IMR-90 (cell line): ENCODE measurements at regions not wholly inside any gene's neighbourhood (a gene's known extent, or its start where the extent isn't known, plus 50 kb on each side); places are given as distances from the start of the nearest gene placed in this dataset.

ENCODE experiments used
- ATAC-seq: fragments of 200-7000 bp; cut with Tn5 transposase; 2 replicates; pipeline ENCODE4 v1.9.1; 2020; ENCODE audit warnings: low read depth, mild to moderate bottlenecking, moderate library complexity
- BruUV-seq: library from RNA; stranded (reverse); fragments of 400-500 nt; replicated peaks from 2 replicates; lab custom pipeline; 2021; lab: Mats Ljungman, UMichigan
- CTCF ChIA-PET: fragments of 300-600 bp; formaldehyde crosslinking; extraction: SDS; loops from one replicate; lab custom pipeline; 2021; ENCODE audit warnings: antibody characterized with exemption; lab: Yijun Ruan, JAX
- POLR2A ChIA-PET: fragments of 300-600 bp; sonication (Branson Sonifier 250); formaldehyde crosslinking; loops from one replicate; lab custom pipeline; 2022; ENCODE audit warnings: antibody characterized with exemption; ENCODE audit not compliant: unreplicated experiment; lab: Charles Lee
- DNase-seq: peaks from one replicate; pipeline ENCODE4 v3.0.0; 2013
- H2AFZ ChIP-seq: replicated peaks from 2 replicates; pipeline ENCODE3; 2013; ENCODE audit warnings: low read length, mild to moderate bottlenecking; ENCODE audit not compliant: poor library complexity
- H2AK5ac ChIP-seq: 2 replicates; pipeline ENCODE4 v1.6.1; 2013; ENCODE audit warnings: low read depth, low read length, inconsistent platforms
- H2AK9ac ChIP-seq: replicated peaks from 2 replicates; pipeline ENCODE3; 2013; ENCODE audit warnings: mild to moderate bottlenecking, low read depth, low read length, moderate library complexity; ENCODE audit not compliant: poor library complexity
- H2BK120ac ChIP-seq: 2 replicates; pipeline ENCODE4 v1.6.1; 2013; ENCODE audit warnings: low read depth, low read length, inconsistent platforms
- H2BK15ac ChIP-seq: 3 replicates; pipeline ENCODE4 v1.6.1; 2013; ENCODE audit warnings: low read depth, low read length, inconsistent platforms
- H2BK20ac ChIP-seq: 2 replicates; pipeline ENCODE4 v1.6.1; 2013; ENCODE audit warnings: low read depth, mild to moderate bottlenecking, inconsistent platforms, low read length, moderate library complexity
- H2BK5ac ChIP-seq: 2 replicates; pipeline ENCODE4 v1.6.1; 2013; ENCODE audit warnings: mild to moderate bottlenecking, low read depth, low read length, inconsistent platforms; ENCODE audit not compliant: poor library complexity, severe bottlenecking
- H3K14ac ChIP-seq: replicated peaks from 2 replicates; pipeline ENCODE4 v1.6.1; 2013; ENCODE audit warnings: low read depth, low read length, inconsistent platforms
- H3K18ac ChIP-seq: 2 replicates; pipeline ENCODE4 v1.6.1; 2013; ENCODE audit warnings: low read depth, low read length, control low read depth
- H3K23ac ChIP-seq: 2 replicates; pipeline ENCODE4 v1.6.1; 2013; ENCODE audit warnings: low read depth, low read length, inconsistent platforms
- H3K27ac ChIP-seq: 2 replicates; pipeline ENCODE4 v1.5.1; 2013; ENCODE audit warnings: mild to moderate bottlenecking, control low read depth, low read length; ENCODE audit not compliant: insufficient read depth
- H3K27me3 ChIP-seq: 2 replicates; pipeline ENCODE4 v1.6.1; 2013; ENCODE audit warnings: low read length; ENCODE audit not compliant: control insufficient read depth, insufficient read depth
- H3K36me3 ChIP-seq: 2 replicates; pipeline ENCODE4 v1.6.1; 2013; ENCODE audit warnings: low read length, mixed read lengths; ENCODE audit not compliant: control insufficient read depth, insufficient read depth
- H3K4ac ChIP-seq: 2 replicates; pipeline ENCODE4 v1.6.1; 2013; ENCODE audit warnings: low read depth, low read length, inconsistent platforms
- H3K4me1 ChIP-seq: 2 replicates; pipeline ENCODE4 v1.6.1; 2013; ENCODE audit warnings: low read length, mixed read lengths; ENCODE audit not compliant: control insufficient read depth, insufficient read depth
- H3K4me2 ChIP-seq: 2 replicates; pipeline ENCODE4 v1.6.1; 2013; ENCODE audit warnings: low read depth, mild to moderate bottlenecking, control low read depth, low read length, moderate library complexity
- H3K4me3 ChIP-seq: 2 replicates; pipeline ENCODE4 v1.5.1; 2013; ENCODE audit warnings: low read depth, mild to moderate bottlenecking, control low read depth, low read length, moderate library complexity; ENCODE audit not compliant: insufficient read depth
- H3K56ac ChIP-seq: 2 replicates; pipeline ENCODE4 v1.6.1; 2013; ENCODE audit warnings: low read length, inconsistent platforms; ENCODE audit not compliant: insufficient read depth; ENCODE audit errors: extremely low read depth
- H3K79me1 ChIP-seq, 2 experiments: 2 replicates each; pipeline ENCODE4 v1.6.1; 2013; ENCODE audit warnings: low read length in 2 of 2, inconsistent platforms in 1 of 2, low read depth in 1 of 2
- H3K9ac ChIP-seq: 2 replicates; pipeline ENCODE4 v1.6.1; 2013; ENCODE audit warnings: low read depth, low read length, control low read depth
- H3K9me1 ChIP-seq: 2 replicates; pipeline ENCODE4 v1.6.1; 2013; ENCODE audit warnings: low read length, inconsistent platforms; ENCODE audit not compliant: insufficient read depth
- H3K9me3 ChIP-seq: 2 replicates; pipeline ENCODE4 v1.6.1; 2013; ENCODE audit warnings: low read length; ENCODE audit not compliant: control insufficient read depth, insufficient read depth
- H4K20me1 ChIP-seq: 2 replicates; pipeline ENCODE4 v1.6.1; 2013; ENCODE audit warnings: low read length, inconsistent platforms; ENCODE audit not compliant: insufficient read depth
- H4K5ac ChIP-seq: 2 replicates; pipeline ENCODE4 v1.6.1; 2013; ENCODE audit warnings: mild to moderate bottlenecking, low read depth, low read length, control low read depth
- H4K8ac ChIP-seq, 2 experiments: 2 replicates each; pipeline ENCODE4 v1.6.1; 2013; ENCODE audit warnings: low read depth in 2 of 2, low read length in 2 of 2, control low read depth in 1 of 2, inconsistent platforms in 1 of 2
- H4K91ac ChIP-seq: 2 replicates; pipeline ENCODE4 v1.6.1; 2013; ENCODE audit warnings: low read depth, low read length, inconsistent platforms; ENCODE audit not compliant: insufficient read depth
- BHLHE40 ChIP-seq: fragments of 150-350 bp; IDR thresholded peaks from 2 replicates; pipeline ENCODE4 v1.6.1; 2016; ENCODE audit warnings: mild to moderate bottlenecking, low read depth, low read length
- CEBPB ChIP-seq: IDR thresholded peaks from 2 replicates; pipeline ENCODE4 v1.6.1; 2012; ENCODE audit warnings: low read depth, low read length, improper control_type of control experiment
- CHD1 ChIP-seq: IDR thresholded peaks from 2 replicates; pipeline ENCODE4 v1.6.1; 2012; ENCODE audit warnings: low read depth, low read length, improper control_type of control experiment
- CTCF ChIP-seq: conservative IDR thresholded peaks from 2 replicates; pipeline ENCODE4 v1.5.1; 2012; ENCODE audit warnings: mild to moderate bottlenecking, low read depth, low read length, improper control_type of control experiment
- ELK1 ChIP-seq: fragments of 150-350 bp; IDR thresholded peaks from 2 replicates; pipeline ENCODE4 v1.6.1; 2016; ENCODE audit warnings: low read depth, mild to moderate bottlenecking, low read length, moderate library complexity, borderline replicate concordance
- FOS ChIP-seq: fragments of 150-350 bp; IDR thresholded peaks from 2 replicates; pipeline ENCODE4 v1.6.1; 2016; ENCODE audit warnings: low read depth, low read length
- MAFK ChIP-seq: IDR thresholded peaks from 2 replicates; pipeline ENCODE4 v1.6.1; 2012; ENCODE audit warnings: low read depth, low read length, improper control_type of control experiment
- MAZ ChIP-seq: IDR thresholded peaks from 2 replicates; pipeline ENCODE4 v1.6.1; 2012; ENCODE audit warnings: low read depth, mild to moderate bottlenecking, low read length, improper control_type of control experiment, moderate library complexity, borderline replicate concordance
- MXI1 ChIP-seq: IDR thresholded peaks from 2 replicates; pipeline ENCODE4 v1.6.1; 2012; ENCODE audit warnings: low read depth, mild to moderate bottlenecking, low read length, moderate library complexity, borderline replicate concordance
- NFE2L2 ChIP-seq: fragments of 150-350 bp; IDR thresholded peaks from 2 replicates; pipeline ENCODE4 v1.6.1; 2016; ENCODE audit warnings: low read depth, mild to moderate bottlenecking, low read length
- POLR2A ChIP-seq: IDR thresholded peaks from 2 replicates; pipeline ENCODE4 v1.6.1; 2012; ENCODE audit warnings: mild to moderate bottlenecking, low read depth, low read length
- RAD21 ChIP-seq: IDR thresholded peaks from 2 replicates; pipeline ENCODE4 v1.6.1; 2012; ENCODE audit warnings: low read length, improper control_type of control experiment
- RCOR1 ChIP-seq: IDR thresholded peaks from 2 replicates; pipeline ENCODE4 v1.6.1; 2012; ENCODE audit warnings: mild to moderate bottlenecking, low read length, improper control_type of control experiment; ENCODE audit not compliant: insufficient replicate concordance
- RFX5 ChIP-seq: IDR thresholded peaks from 2 replicates; pipeline ENCODE4 v1.8.0; 2012; ENCODE audit warnings: low read depth, mild to moderate bottlenecking, low read length, moderate library complexity
- SMC3 ChIP-seq: fragments of 150-350 bp; IDR thresholded peaks from 2 replicates; pipeline ENCODE4 v1.6.1; 2016; ENCODE audit warnings: low read depth, mild to moderate bottlenecking, antibody characterized with exemption, low read length, moderate library complexity
- USF2 ChIP-seq: fragments of 150-350 bp; IDR thresholded peaks from 2 replicates; pipeline ENCODE4 v1.6.1; 2017; ENCODE audit warnings: mild to moderate bottlenecking, antibody characterized with exemption, low read length, low read depth
- WGBS, 2 experiments: methylation state at CpG; one replicate each; pipeline versions ENCODE4 v1.1.5 to v1.1.7; 2013; ENCODE audit warnings: missing lambda C conversion rate in 2 of 2; ENCODE audit not compliant: insufficient read length in 1 of 2; ENCODE audit errors: extremely low coverage in 2 of 2; 5-methylcytosine and 5-hydroxymethylcytosine counted together
- dilution Hi-C: fragments of 300-500 bp; cut with HindIII; formaldehyde crosslinking; loops from one replicate; pipeline ENCODE4 v1.14.3; 2018; ENCODE audit warnings: low sequenced_read_pairs; ENCODE audit not compliant: unreplicated experiment
- in situ Hi-C: fragments of 300-500 bp; cut with MboI; formaldehyde crosslinking; loops from 3 replicates; pipeline ENCODE4 v1.14.3; 2019; ENCODE audit warnings: low sequenced_read_pairs, inconsistent platforms, mixed read lengths
- intact Hi-C: fragments of 100-400 bp; cut with micrococcal nuclease; formaldehyde crosslinking; loops from 2 replicates; pipeline ENCODE4 v1.10.0; 2022

GRCh38 chr1:14149431-14149830, 449.1 kb upstream of the KAZN start:
- Histone ChIP-seq H3K23ac (no peak overlapping the region), H3K9ac (no peak overlapping the region), H3K9me1 (no peaks in the 10 kb centered on the region), H2BK120ac (no peak overlapping the region), H3K14ac (no peak overlapping the region), H3K4me3 (no peak overlapping the region), H3K79me1 (no peaks in the 10 kb centered on the region), H2AK9ac (no peak overlapping the region), H2BK15ac (no peak overlapping the region), H2BK20ac (no peak overlapping the region), H3K27me3 (no peaks in the 10 kb centered on the region), H3K27ac (no peak overlapping the region), H3K9me3 (peaks cover 6% of the 10 kb centered on the region), H4K20me1 (no peaks in the 10 kb centered on the region), H4K8ac (no peak overlapping the region), H2AK5ac (no peak overlapping the region), H4K5ac (no peak overlapping the region), H2BK5ac (no peak overlapping the region), H3K36me3 (no peaks in the 10 kb centered on the region), H4K91ac (no peak overlapping the region), H3K4ac (no peak overlapping the region), H3K4me1 (no peaks in the 10 kb centered on the region), H3K56ac (no peak overlapping the region), H3K4me2 (no peak overlapping the region), H2AFZ (no peak overlapping the region), H3K18ac (no peak overlapping the region)
- intact Hi-C loops (no loop called here), in situ Hi-C loops (no loop called here), dilution Hi-C loops (no loop called here)
- POLR2A ChIA-PET = no interaction called here
- TF ChIP-seq MAFK (no peak), ELK1 (no peak), CEBPB (no peak), RCOR1 (no peak), NFE2L2 (no peak), CTCF (no peak), MAZ (no peak), FOS (no peak), POLR2A (no peak), BHLHE40 (no peak), CHD1 (no peak), SMC3 (no peak), RAD21 (no peak), MXI1 (no peak), RFX5 (no peak), USF2 (no peak)
- no CpG with 5 or more reads among the region's 7 CpGs for WGBS, 2 experiments
- ATAC-seq (no peak), DNase-seq (no peak)
- CTCF ChIA-PET = no interaction called here
- no TSS peak for BruUV-seq
